Astrocyte of the spinal cord (primary cell): ENCODE measurements at regions not wholly inside any gene's neighbourhood (a gene's known extent, or its start where the extent isn't known, plus 50 kb on each side); places are given as distances from the start of the nearest gene placed in this dataset.

Experiments
- DNase-seq: peaks from one replicate; pipeline ENCODE4 v3.0.0; 2011; ENCODE audit warnings: low read depth, low spot score
- H3K4me3 ChIP-seq: 2 replicates; pipeline ENCODE4 v1.5.1; 2011; ENCODE audit warnings: low read depth, mild to moderate bottlenecking, low read length, moderate library complexity
- CTCF ChIP-seq: IDR thresholded peaks from 2 replicates; pipeline ENCODE4 v1.5.1; 2012; ENCODE audit warnings: low read depth, mild to moderate bottlenecking, low read length, inconsistent platforms
- in situ Hi-C: cut with HindIII; loops from 2 replicates; pipeline ENCODE4 v1.10.0; 2017; ENCODE audit warnings: low sequenced_read_pairs

- in situ Hi-C loops: no loop called here
- DNase-seq: no peak
- H3K4me3 ChIP-seq: no peak overlapping the region
- TF ChIP-seq CTCF: no peak
Observed at GRCh38 chr14:54216827-54217226, 180.0 kb upstream of the CDKN3 start.

- H3K4me3 ChIP-seq: no peak overlapping the region
- TF ChIP-seq CTCF: no peak
- in situ Hi-C loops: no loop called here
- no peak for DNase-seq
Observed at GRCh38 chr14:54219261-54220070, 177.3 kb upstream of the CDKN3 start.

- DNase-seq: no peak
- peak overlapping the region; percentile 23 for H3K4me3 ChIP-seq
- in situ Hi-C loops: no loop called here
- TF ChIP-seq CTCF: no peak
Observed at GRCh38 chr14:54220071-54220703, 176.6 kb upstream of the CDKN3 start.

- no peak for DNase-seq
- no peak for TF ChIP-seq CTCF
- H3K4me3 ChIP-seq: no peak overlapping the region
- in situ Hi-C loops: no loop called here
Observed at GRCh38 chr14:54220704-54221431, 175.9 kb upstream of the CDKN3 start.

- in situ Hi-C loops: no loop called here
- DNase-seq: no peak
- no peak overlapping the region for H3K4me3 ChIP-seq
- TF ChIP-seq CTCF: no peak
Observed at GRCh38 chr14:54221432-54221803, 175.4 kb upstream of the CDKN3 start.

- in situ Hi-C loops: no loop called here
- H3K4me3 ChIP-seq: no peak overlapping the region
- no peak for DNase-seq
- TF ChIP-seq CTCF: no peak
Observed at GRCh38 chr14:54221971-54222370, 174.8 kb upstream of the CDKN3 start.
